ENCODE measurements at regions not wholly inside any gene's neighbourhood (a gene's known extent, or its start where the extent isn't known, plus 50 kb on each side); places are given as distances from the start of the nearest gene placed in this dataset.
"Not testable (repeated sequence)": the region's sequence is repeated elsewhere in the genome, so short reads cannot be mapped to it uniquely, and the experiment has no call there.

- FAIRE-seq (no peak), DNase-seq (ENCODE audit: insufficient read length, low spot score) (peak; percentile 1)
- TF ChIP-seq POLR2A (IDR thresholded peaks at IDR 0.05; ENCODE audit: low read depth, low read length) = no peak
- TF ChIP-seq SPI1 (IDR thresholded peaks at IDR 0.05; ENCODE audit: low read depth, low read length) = no peak
- no peak for TF ChIP-seq POLR2AphosphoS5 (IDR thresholded peaks at IDR 0.05; ENCODE audit: low read depth, low read length)
- no peak for TF ChIP-seq PAX5 (IDR thresholded peaks at IDR 0.05; ENCODE audit: insufficient read depth, low read length, severe bottlenecking)
- no peak for TF ChIP-seq POU2F2 (IDR thresholded peaks at IDR 0.05; ENCODE audit: low read depth, low read length)
- TF ChIP-seq TAF1 (IDR thresholded peaks at IDR 0.05; ENCODE audit: low read depth, low read length) = no peak
These were observed 293.5 kb downstream of the HINT1 start for GRCh38 chr5:130871346-130872086.

- TF ChIP-seq TAF1 (IDR thresholded peaks at IDR 0.05; ENCODE audit: low read depth, low read length) (no peak), POLR2A (IDR thresholded peaks at IDR 0.05; ENCODE audit: low read depth, low read length) (no peak), PAX5 (IDR thresholded peaks at IDR 0.05; ENCODE audit: insufficient read depth, low read length, severe bottlenecking) (no peak)
- FAIRE-seq (no peak), DNase-seq (ENCODE audit: insufficient read length, low spot score) (no peak)
These were observed 294.4 kb downstream of the HINT1 start for GRCh38 chr5:130870691-130871090.

- FAIRE-seq = no peak
These were observed 296.7 kb downstream of the HINT1 start for GRCh38 chr5:130868186-130868840.

GRCh38 chr5:130845049-130845765, 319.8 kb downstream of the HINT1 start:
- TF ChIP-seq POU2F2 (IDR thresholded peaks at IDR 0.05; ENCODE audit: low read depth, low read length) = no peak
- no peak for TF ChIP-seq TAF1 (IDR thresholded peaks at IDR 0.05; ENCODE audit: low read depth, low read length)
- no peak for TF ChIP-seq PAX5 (IDR thresholded peaks at IDR 0.05; ENCODE audit: insufficient read depth, low read length, severe bottlenecking)
- TF ChIP-seq POLR2AphosphoS5 (IDR thresholded peaks at IDR 0.05; ENCODE audit: low read depth, low read length) = no peak
- no peak for TF ChIP-seq POLR2A (IDR thresholded peaks at IDR 0.05; ENCODE audit: low read depth, low read length)
- TF ChIP-seq SPI1 (IDR thresholded peaks at IDR 0.05; ENCODE audit: low read depth, low read length) = no peak
- DNase-seq (ENCODE audit: insufficient read length, low spot score) (no peak), FAIRE-seq (no peak)

More at GRCh38 chr5:130868186-130868840, 296.7 kb downstream of the HINT1 start:
- DNase-seq (ENCODE audit: insufficient read length, low spot score) = no peak
- TF ChIP-seq POLR2A (IDR thresholded peaks at IDR 0.05; ENCODE audit: low read depth, low read length) (no peak), SPI1 (IDR thresholded peaks at IDR 0.05; ENCODE audit: low read depth, low read length) (no peak), TAF1 (IDR thresholded peaks at IDR 0.05; ENCODE audit: low read depth, low read length) (no peak), PAX5 (IDR thresholded peaks at IDR 0.05; ENCODE audit: insufficient read depth, low read length, severe bottlenecking) (no peak), POU2F2 (IDR thresholded peaks at IDR 0.05; ENCODE audit: low read depth, low read length) (no peak)

- DNase-seq (ENCODE audit: insufficient read length, low spot score) = no peak
- TF ChIP-seq POLR2AphosphoS5 (IDR thresholded peaks at IDR 0.05; ENCODE audit: low read depth, low read length) = no peak
- no peak for TF ChIP-seq PAX5 (IDR thresholded peaks at IDR 0.05; ENCODE audit: insufficient read depth, low read length, severe bottlenecking)
- TF ChIP-seq TAF1 (IDR thresholded peaks at IDR 0.05; ENCODE audit: low read depth, low read length) = no peak
- no peak for FAIRE-seq
These were observed 328.1 kb downstream of the HINT1 start for GRCh38 chr5:130836729-130837649.

GRCh38 chr5:130817598-130818384, 347.3 kb downstream of the HINT1 start:
- not testable (repeated sequence) for FAIRE-seq; DNase-seq (ENCODE audit: insufficient read length, low spot score)

- no peak for TF ChIP-seq POU2F2 (IDR thresholded peaks at IDR 0.05; ENCODE audit: low read depth, low read length)
- no peak for TF ChIP-seq TAF1 (IDR thresholded peaks at IDR 0.05; ENCODE audit: low read depth, low read length)
- TF ChIP-seq POLR2AphosphoS5 (IDR thresholded peaks at IDR 0.05; ENCODE audit: low read depth, low read length) = no peak
- no peak for FAIRE-seq
These were observed 349.8 kb downstream of the HINT1 start for GRCh38 chr5:130815246-130815645.

GRCh38 chr5:130808691-130809090, 356.4 kb downstream of the HINT1 start:
- DNase-seq (ENCODE audit: insufficient read length, low spot score) = no peak
- no peak for FAIRE-seq
- TF ChIP-seq TAF1 (IDR thresholded peaks at IDR 0.05; ENCODE audit: low read depth, low read length) (no peak), POLR2AphosphoS5 (IDR thresholded peaks at IDR 0.05; ENCODE audit: low read depth, low read length) (no peak), SPI1 (IDR thresholded peaks at IDR 0.05; ENCODE audit: low read depth, low read length) (no peak), POU2F2 (IDR thresholded peaks at IDR 0.05; ENCODE audit: low read depth, low read length) (no peak), PAX5 (IDR thresholded peaks at IDR 0.05; ENCODE audit: insufficient read depth, low read length, severe bottlenecking) (no peak)

More at GRCh38 chr5:130815246-130815645, 349.8 kb downstream of the HINT1 start:
- no peak for DNase-seq (ENCODE audit: insufficient read length, low spot score)

GRCh38 chr5:130805648-130806047, 359.4 kb downstream of the HINT1 start:
- FAIRE-seq (no peak), DNase-seq (ENCODE audit: insufficient read length, low spot score) (no peak)
- TF ChIP-seq POU2F2 (IDR thresholded peaks at IDR 0.05; ENCODE audit: low read depth, low read length) (no peak), PAX5 (IDR thresholded peaks at IDR 0.05; ENCODE audit: insufficient read depth, low read length, severe bottlenecking) (no peak), POLR2A (IDR thresholded peaks at IDR 0.05; ENCODE audit: low read depth, low read length) (no peak), SPI1 (IDR thresholded peaks at IDR 0.05; ENCODE audit: low read depth, low read length) (no peak), POLR2AphosphoS5 (IDR thresholded peaks at IDR 0.05; ENCODE audit: low read depth, low read length) (no peak), TAF1 (IDR thresholded peaks at IDR 0.05; ENCODE audit: low read depth, low read length) (no peak)
